AG04449 (cell line): ENCODE measurements at regions not wholly inside any gene's neighbourhood (a gene's known extent, or its start where the extent isn't known, plus 50 kb on each side); places are given as distances from the start of the nearest gene placed in this dataset.

ENCODE experiments used
- CTCF ChIA-PET: fragments of 350-600 bp; formaldehyde crosslinking; extraction: SDS; loops from one replicate; lab custom pipeline; 2021; ENCODE audit warnings: antibody characterized with exemption; lab: Yijun Ruan, JAX
- POLR2A ChIA-PET: fragments of 400-600, 350-600 bp; formaldehyde crosslinking; extraction: SDS; loops from one replicate; lab custom pipeline; 2020; ENCODE audit warnings: antibody characterized with exemption, inconsistent platforms; lab: Yijun Ruan, JAX
- DNase-seq: peaks from one replicate; pipeline ENCODE4 v3.0.0-alpha.2; 2010; ENCODE audit warnings: low read depth, low spot score
- H3K4me3 ChIP-seq: 2 replicates; pipeline ENCODE4 v1.5.1; 2011; ENCODE audit warnings: low read depth, mild to moderate bottlenecking, control low read depth, low read length
- TF ChIP-seq, protein P1 (sequence below): IDR thresholded peaks from one replicate; pipeline ENCODE4 v1.5.1; 2011; ENCODE audit warnings: mild to moderate bottlenecking, moderate library complexity, low read length, control low read depth, inconsistent platforms; ENCODE audit not compliant: insufficient read depth; ENCODE audit errors: missing control alignments

DNA sequence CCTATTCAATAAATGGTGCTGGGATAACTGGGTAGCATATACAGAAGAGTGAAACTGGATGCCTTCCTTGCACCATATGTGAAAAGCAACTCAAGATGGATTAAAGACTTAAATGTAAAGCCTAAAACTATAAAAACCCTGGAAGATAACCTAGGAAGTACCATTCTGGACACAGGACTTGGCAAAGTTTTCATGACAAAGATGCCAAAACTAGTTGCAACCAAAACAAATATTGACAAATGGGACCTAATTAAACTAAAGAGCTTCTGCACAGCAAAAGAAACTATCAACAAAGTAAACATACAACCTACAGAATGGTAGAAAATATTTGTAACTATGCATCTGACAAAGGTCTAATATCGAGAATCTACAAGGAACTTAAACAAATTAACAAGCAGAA, 129.1 kb upstream of the CTBP2 start:
- no peak overlapping the region for H3K4me3 ChIP-seq
- CTCF ChIA-PET: no interaction called here
- POLR2A ChIA-PET: no interaction called here
- no peak for DNase-seq
- TF ChIP-seq, protein P1, sequence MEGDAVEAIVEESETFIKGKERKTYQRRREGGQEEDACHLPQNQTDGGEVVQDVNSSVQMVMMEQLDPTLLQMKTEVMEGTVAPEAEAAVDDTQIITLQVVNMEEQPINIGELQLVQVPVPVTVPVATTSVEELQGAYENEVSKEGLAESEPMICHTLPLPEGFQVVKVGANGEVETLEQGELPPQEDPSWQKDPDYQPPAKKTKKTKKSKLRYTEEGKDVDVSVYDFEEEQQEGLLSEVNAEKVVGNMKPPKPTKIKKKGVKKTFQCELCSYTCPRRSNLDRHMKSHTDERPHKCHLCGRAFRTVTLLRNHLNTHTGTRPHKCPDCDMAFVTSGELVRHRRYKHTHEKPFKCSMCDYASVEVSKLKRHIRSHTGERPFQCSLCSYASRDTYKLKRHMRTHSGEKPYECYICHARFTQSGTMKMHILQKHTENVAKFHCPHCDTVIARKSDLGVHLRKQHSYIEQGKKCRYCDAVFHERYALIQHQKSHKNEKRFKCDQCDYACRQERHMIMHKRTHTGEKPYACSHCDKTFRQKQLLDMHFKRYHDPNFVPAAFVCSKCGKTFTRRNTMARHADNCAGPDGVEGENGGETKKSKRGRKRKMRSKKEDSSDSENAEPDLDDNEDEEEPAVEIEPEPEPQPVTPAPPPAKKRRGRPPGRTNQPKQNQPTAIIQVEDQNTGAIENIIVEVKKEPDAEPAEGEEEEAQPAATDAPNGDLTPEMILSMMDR: no peak

DNA sequence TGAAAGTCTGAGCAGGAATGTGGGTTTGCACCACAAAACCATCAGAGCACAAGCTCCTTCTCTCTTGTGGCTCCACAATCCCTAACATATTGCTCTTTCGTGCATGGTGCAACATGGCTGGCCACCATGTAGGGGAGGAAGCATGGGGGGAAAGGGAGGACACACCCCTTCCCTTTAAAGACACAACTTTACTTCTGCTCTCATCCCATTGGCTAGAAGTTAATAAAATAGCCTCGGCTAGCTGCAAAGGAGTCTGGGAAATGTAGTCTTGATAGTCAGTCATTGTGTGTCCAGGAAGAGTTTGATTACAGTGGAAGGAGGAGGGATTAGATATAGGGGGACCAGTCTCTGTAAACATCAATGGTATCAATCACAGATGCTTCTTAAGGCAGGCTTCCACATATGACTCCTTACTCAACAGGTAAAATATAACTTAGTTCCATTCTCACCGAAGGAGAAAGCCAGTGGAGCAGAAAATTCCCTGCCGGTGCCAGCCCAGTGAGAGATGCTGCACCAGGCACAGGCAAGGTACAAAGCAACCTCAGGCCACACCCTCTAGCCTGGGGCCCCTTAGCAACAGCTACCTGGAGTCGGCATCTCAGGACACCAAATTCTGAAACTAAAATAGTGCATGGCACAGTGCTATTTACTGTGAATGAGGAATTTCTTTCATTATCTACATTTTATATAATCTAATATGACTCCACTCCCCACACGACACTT, 124.7 kb upstream of the CTBP2 start:
- DNase-seq: no peak
- CTCF ChIA-PET: no interaction called here
- POLR2A ChIA-PET: no interaction called here
- TF ChIP-seq, protein P1: no peak
- no peak overlapping the region for H3K4me3 ChIP-seq

DNA sequence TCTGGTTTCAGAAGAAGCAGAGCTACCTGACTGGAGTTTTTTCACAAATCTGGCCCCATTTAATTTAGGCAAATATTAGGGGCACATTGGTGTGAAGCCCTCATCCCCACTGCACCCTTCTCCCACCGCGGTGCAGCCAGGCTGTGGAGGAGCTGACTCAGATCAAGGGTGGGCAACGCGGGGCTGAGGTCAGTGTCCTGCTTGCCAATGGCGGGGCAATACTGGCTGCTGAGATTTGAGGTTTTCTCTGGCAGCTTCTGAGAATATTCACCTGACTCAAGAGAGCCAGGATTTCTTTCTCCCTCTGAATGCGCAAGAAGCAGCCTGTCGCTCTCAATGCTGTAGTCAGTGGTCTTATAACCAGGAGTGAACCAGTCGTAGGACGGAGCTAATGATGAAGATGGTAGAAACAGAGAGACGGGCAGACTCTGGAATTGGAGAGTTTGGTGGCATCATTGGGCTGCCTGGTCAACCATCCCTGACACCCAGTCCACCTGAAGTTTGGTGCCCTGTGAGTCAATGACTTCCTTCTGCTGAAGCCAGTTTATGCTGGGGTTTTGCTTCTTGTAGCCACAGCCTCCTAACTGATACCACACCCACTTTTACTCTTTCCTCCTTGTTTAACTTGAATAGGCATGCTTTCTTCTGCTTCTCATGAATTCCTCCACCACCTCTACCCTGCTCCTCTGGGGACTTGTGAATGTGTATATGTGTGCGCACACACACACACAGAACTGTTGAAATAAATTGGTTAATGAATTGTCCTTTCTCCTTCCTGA, 123.7 kb upstream of the CTBP2 start:
- ChIA-PET CTCF (interaction anchor here (1.6 kb wide), 1 partner anchor 20 kb away, joined by 3 read pairs; no protein-coding TSS in a partner anchor), POLR2A (no interaction called here)
- H3K4me3 ChIP-seq: no peak overlapping the region
- TF ChIP-seq, protein P1: no peak
- DNase-seq: no peak

DNA sequence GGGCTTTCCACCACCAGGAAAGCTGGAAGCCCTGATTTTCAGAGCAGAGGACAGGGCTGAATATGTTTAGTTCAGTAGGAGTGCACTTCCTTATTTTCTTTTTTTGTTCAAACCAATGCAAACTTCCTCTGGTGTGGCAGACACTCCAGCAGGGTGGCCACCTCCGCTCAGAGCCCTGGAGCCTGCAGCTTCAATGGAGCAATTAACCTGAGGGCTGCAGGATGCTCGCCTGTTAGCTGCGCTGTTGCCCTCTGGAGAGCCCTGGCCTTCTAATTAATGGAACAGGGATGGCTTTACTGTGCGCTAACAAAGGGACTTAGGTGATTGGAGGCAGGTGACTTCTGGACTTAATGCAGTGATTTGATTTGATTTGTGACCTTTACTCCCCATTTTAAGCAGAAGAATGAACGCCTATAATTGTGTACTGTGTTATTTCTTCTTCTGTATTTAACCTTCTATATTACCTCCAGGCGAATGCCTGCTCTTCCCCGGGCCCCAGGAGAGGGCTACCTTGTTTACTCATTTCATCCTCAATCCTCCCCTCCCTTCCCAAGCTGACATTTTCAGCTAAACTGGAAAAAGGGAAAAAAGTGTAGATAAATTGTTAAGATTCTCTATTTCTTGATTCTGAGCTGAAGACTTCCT, 123.0 kb upstream of the CTBP2 start:
- DNase-seq: no peak
- ChIA-PET POLR2A (no interaction called here), CTCF (interaction anchor here (1.6 kb wide), 1 partner anchor 20 kb away, joined by 3 read pairs; no protein-coding TSS in a partner anchor)

DNA sequence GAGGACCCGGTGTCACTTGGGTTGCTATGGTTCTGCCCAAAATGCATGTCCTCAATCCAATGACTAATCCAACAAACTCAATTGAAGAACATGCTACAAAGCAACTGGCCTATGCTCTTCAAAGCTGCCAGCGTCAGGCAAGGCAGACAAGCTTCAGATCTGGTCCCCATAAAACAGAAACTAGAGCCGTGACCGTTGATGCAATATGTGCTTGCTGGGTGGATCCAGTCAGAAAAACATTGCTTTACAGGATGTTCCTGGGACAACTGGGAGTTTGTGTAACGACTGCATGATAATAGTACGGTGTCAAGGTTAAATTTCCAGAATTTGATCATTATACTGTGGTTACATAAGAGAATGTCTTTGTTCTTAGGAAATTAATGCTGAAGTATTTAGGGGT, 120.7 kb upstream of the CTBP2 start:
- CTCF ChIA-PET: no interaction called here
- POLR2A ChIA-PET: no interaction called here
- TF ChIP-seq, protein P1: no peak
- H3K4me3 ChIP-seq: no peak overlapping the region
- no peak for DNase-seq

More for the DNA sequence above, 123.0 kb upstream of the CTBP2 start:
- TF ChIP-seq, protein P1: no peak
- no peak overlapping the region for H3K4me3 ChIP-seq

DNA sequence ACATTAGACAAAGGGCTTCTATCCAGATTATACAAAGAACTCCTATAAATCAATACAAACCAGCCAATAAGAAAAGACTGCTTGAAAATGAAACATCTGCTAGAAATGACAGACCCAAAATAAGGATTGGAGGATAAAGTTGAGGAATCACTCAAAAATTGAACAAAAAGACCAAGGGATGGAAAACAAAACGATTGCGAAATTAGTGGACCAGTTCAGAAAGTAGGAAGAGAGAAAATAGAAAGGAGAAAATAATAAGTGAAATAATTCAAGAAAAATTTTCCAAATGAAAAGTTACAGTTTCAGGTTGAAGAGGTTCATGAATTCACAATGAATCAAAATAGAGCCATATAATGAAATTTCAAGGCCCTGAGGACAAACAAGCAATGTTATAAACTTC, 115.8 kb upstream of the CTBP2 start:
- ChIA-PET CTCF (no interaction called here), POLR2A (no interaction called here)
- H3K4me3 ChIP-seq: no peak overlapping the region
- TF ChIP-seq, protein P1: no peak
- no peak for DNase-seq
